ENCODE measurements at regions not wholly inside any gene's neighbourhood (a gene's known extent, or its start where the extent isn't known, plus 50 kb on each side); places are given as distances from the start of the nearest gene placed in this dataset.

- 0 out of 2 replicates have a peak, but pooled peaks have one; percentile 48 for TF ChIP-seq PHF21A (CRISPR knock-in tag; IDR thresholded peaks at IDR 0.05)
- TF ChIP-seq RAD51 (IDR thresholded peaks at IDR 0.05; ENCODE audit: borderline replicate concordance) = no peak
- TF ChIP-seq ZGPAT (CRISPR knock-in tag; IDR thresholded peaks at IDR 0.05) = no peak
- TF ChIP-seq EP300 (IDR thresholded peaks at IDR 0.05; ENCODE audit: low read depth in 2 of 2, low read length in 2 of 2) = peak in 1 of 2 experiments; percentile 61; a peak in 2 of 4 replicates
- no peak for TF ChIP-seq EP300 (CRISPR knock-in tag; IDR thresholded peaks at IDR 0.05; ENCODE audit: borderline replicate concordance)
- TF ChIP-seq FOXP1 (IDR thresholded peaks at IDR 0.05) = no peak
- TF ChIP-seq FOXP1 (CRISPR knock-in tag; IDR thresholded peaks at IDR 0.05) = peak; percentile 72; the same call in 1 of the 2 replicates
- TF ChIP-seq ZBTB25 (CRISPR knock-in tag; IDR thresholded peaks at IDR 0.05) = no peak
- TF ChIP-seq KDM1A (CRISPR knock-in tag; IDR thresholded peaks at IDR 0.05) = no peak
- TF ChIP-seq NCOA2 (CRISPR knock-in tag; IDR thresholded peaks at IDR 0.05) = peak; percentile 41; the same call in 1 of the 2 replicates
- TF ChIP-seq ELK4 (CRISPR knock-in tag; IDR thresholded peaks at IDR 0.05; ENCODE audit: borderline replicate concordance) = no peak
- no peak for TF ChIP-seq ZNF564 (CRISPR knock-in tag; IDR thresholded peaks at IDR 0.05)
- no peak for TF ChIP-seq ZNF407 (CRISPR knock-in tag; IDR thresholded peaks at IDR 0.05; ENCODE audit: not compliant biosample characterization)
- peak; percentile 88; the same call in 1 of the 2 replicates for TF ChIP-seq THRA (CRISPR knock-in tag; IDR thresholded peaks at IDR 0.05; ENCODE audit: borderline replicate concordance)
- TF ChIP-seq ZNF337 (CRISPR knock-in tag; IDR thresholded peaks at IDR 0.05; ENCODE audit: borderline replicate concordance, low read depth) = no peak
- peak; percentile 67; the same call in 1 of the 2 replicates for TF ChIP-seq ZNF460 (CRISPR knock-in tag; IDR thresholded peaks at IDR 0.05; ENCODE audit: borderline replicate concordance)
Measured at GRCh38 chr22:25396615-25397200, 167.8 kb upstream of the GRK3 start (continued).

Measured in HepG2 (cell line).